Ovary (tissue), 3 donors: ENCODE measurements at regions not wholly inside any gene's neighbourhood (a gene's known extent, or its start where the extent isn't known, plus 50 kb on each side); places are given as distances from the start of the nearest gene placed in this dataset.
"Not testable (repeated sequence)": the region's sequence is repeated elsewhere in the genome, so short reads cannot be mapped to it uniquely, and the experiment has no call there.

Experiments used
- CTCF ChIP-seq, 3 donors: fragments of 450-650 bp in 2 of 3; fragments of 200-600 bp in 1 of 3; IDR thresholded peaks; one replicate each; pipeline versions ENCODE4 v1.5.1 to v1.8.0; 2016 to 2022; ENCODE audit warnings: antibody characterized with exemption in 3 of 3, mild to moderate bottlenecking in 1 of 3
- EP300 ChIP-seq: sonication (generic); formaldehyde crosslinking; IDR thresholded peaks from one replicate; pipeline ENCODE4 v1.6.1; 2017; ENCODE audit warnings: antibody characterized with exemption
- POLR2A ChIP-seq: fragments of 450-650 bp; IDR thresholded peaks from one replicate; pipeline ENCODE4 v1.6.1; 2017; ENCODE audit warnings: antibody characterized with exemption, mild to moderate bottlenecking, moderate library complexity
- donor health status: DM: no; HTN: no; CAD: no.

GRCh38 chrX:144197057-144197456, 313.2 kb downstream of the UBE2NL start:
- TF ChIP-seq CTCF (IDR thresholded peaks at IDR 0.05); EP300; POLR2A: not testable (repeated sequence)
